ENCODE measurements at regions not wholly inside any gene's neighbourhood (a gene's known extent, or its start where the extent isn't known, plus 50 kb on each side); places are given as distances from the start of the nearest gene placed in this dataset.

- Histone ChIP-seq H3K27me3 (no peaks in the 10 kb centered on the region), H3K4me1 (peaks cover 4% of the 10 kb centered on the region), H3K4me3 (no peak overlapping the region), H4K20me1 (ENCODE audit: low read depth) (no peaks in the 10 kb centered on the region), H3K36me3 (no peaks in the 10 kb centered on the region), H3F3A (ENCODE audit: low read depth) (no peaks in the 10 kb centered on the region), H3K4me2 (no peak overlapping the region), H2AFZ (replicated peaks) (no peak overlapping the region), H3K27ac (no peak overlapping the region), H3K9ac (no peak overlapping the region), H3K79me2 (ENCODE audit: low read depth) (no peaks in the 10 kb centered on the region), H3K9me3 (ENCODE audit: low read depth) (no peaks in the 10 kb centered on the region)
- no peaks in the 10 kb centered on the region for H3K4me1 Mint-ChIP-seq
- no peak overlapping the region for H3K4me3 Mint-ChIP-seq
- TF ChIP-seq EZH2 (IDR thresholded peaks at IDR 0.05) = no peak
- TF ChIP-seq CTCF (IDR thresholded peaks at IDR 0.05) = no peak
- no peak for TF ChIP-seq EZH2phosphoT487 (IDR thresholded peaks at IDR 0.05)
- no peaks in the 10 kb centered on the region for H3K9me3 Mint-ChIP-seq
- no peak for DNase-seq (ENCODE audit: low spot score)
- H3K27ac Mint-ChIP-seq = no peak overlapping the region
- no peaks in the 10 kb centered on the region for H3K36me3 Mint-ChIP-seq
- H3K27me3 Mint-ChIP-seq (ENCODE audit: insufficient read depth, low read depth) = peaks cover 2% of the 10 kb centered on the region
Observed at GRCh38 chr5:63217422-63217821, 638.8 kb downstream of the LRRC70 start.

- H3K36me3 Mint-ChIP-seq = no peaks in the 10 kb centered on the region
- H3K4me3 Mint-ChIP-seq = no peak overlapping the region
- TF ChIP-seq EZH2 (IDR thresholded peaks at IDR 0.05) (no peak), EZH2phosphoT487 (IDR thresholded peaks at IDR 0.05) (no peak), CTCF (IDR thresholded peaks at IDR 0.05) (no peak)
- H3K9ac ChIP-seq = no peak overlapping the region
- H3K9me3 Mint-ChIP-seq = no peaks in the 10 kb centered on the region
- no peak overlapping the region for H3K4me2 ChIP-seq
- no peak for DNase-seq (ENCODE audit: low spot score)
- no peaks in the 10 kb centered on the region for H3F3A ChIP-seq (ENCODE audit: low read depth)
- H3K27me3 ChIP-seq = no peaks in the 10 kb centered on the region
- no peaks in the 10 kb centered on the region for H3K36me3 ChIP-seq
- no peak overlapping the region for H3K4me3 ChIP-seq
- no peaks in the 10 kb centered on the region for H3K79me2 ChIP-seq (ENCODE audit: low read depth)
- H3K27ac Mint-ChIP-seq = no peak overlapping the region
- no peaks in the 10 kb centered on the region for H3K9me3 ChIP-seq (ENCODE audit: low read depth)
- H3K4me1 ChIP-seq = no peaks in the 10 kb centered on the region
- H2AFZ ChIP-seq (replicated peaks) = no peak overlapping the region
- peaks cover 2% of the 10 kb centered on the region for H3K27me3 Mint-ChIP-seq (ENCODE audit: insufficient read depth, low read depth)
- H3K27ac ChIP-seq = no peak overlapping the region
- no peaks in the 10 kb centered on the region for H4K20me1 ChIP-seq (ENCODE audit: low read depth)
- peaks cover 5% of the 10 kb centered on the region for H3K4me1 Mint-ChIP-seq
Observed at GRCh38 chr5:63213256-63213655, 634.6 kb downstream of the LRRC70 start.

- Histone ChIP-seq H3K4me2 (no peak overlapping the region), H3K36me3 (no peaks in the 10 kb centered on the region), H3K27me3 (no peaks in the 10 kb centered on the region), H4K20me1 (ENCODE audit: low read depth) (no peaks in the 10 kb centered on the region), H3K27ac (no peak overlapping the region), H3K9ac (no peak overlapping the region), H3K79me2 (ENCODE audit: low read depth) (no peaks in the 10 kb centered on the region), H3K4me1 (peaks cover 5% of the 10 kb centered on the region), H3K4me3 (no peak overlapping the region), H2AFZ (replicated peaks) (no peak overlapping the region), H3F3A (ENCODE audit: low read depth) (no peaks in the 10 kb centered on the region), H3K9me3 (ENCODE audit: low read depth) (no peaks in the 10 kb centered on the region)
- no peak for TF ChIP-seq EZH2phosphoT487 (IDR thresholded peaks at IDR 0.05)
- no peak for TF ChIP-seq CTCF (IDR thresholded peaks at IDR 0.05)
- no peak for TF ChIP-seq EZH2 (IDR thresholded peaks at IDR 0.05)
- DNase-seq (ENCODE audit: low spot score) = no peak
- no peak overlapping the region for H3K4me3 Mint-ChIP-seq
- peaks cover 2% of the 10 kb centered on the region for H3K27me3 Mint-ChIP-seq (ENCODE audit: insufficient read depth, low read depth)
- no peaks in the 10 kb centered on the region for H3K9me3 Mint-ChIP-seq
- peak overlapping the region; percentile 38 for H3K27ac Mint-ChIP-seq
- H3K4me1 Mint-ChIP-seq = peaks cover 9% of the 10 kb centered on the region
- H3K36me3 Mint-ChIP-seq = no peaks in the 10 kb centered on the region
Observed at GRCh38 chr5:63211448-63212132, 633.0 kb downstream of the LRRC70 start.
